Activated CD4-positive, alpha-beta T cell treated with anti-CD3 and anti-CD28 coated beads for 36 hours (primary cell): ENCODE measurements at regions not wholly inside any gene's neighbourhood (a gene's known extent, or its start where the extent isn't known, plus 50 kb on each side); places are given as distances from the start of the nearest gene placed in this dataset.

Experiments
- ATAC-seq: fragments of 200-7000 bp; cut with Tn5 transposase; one replicate; pipeline ENCODE4 v1.10.0; 2021; ENCODE audit warnings: mild to moderate bottlenecking, moderate library complexity
- CTCF ChIA-PET: fragments of 350-600 bp; sonication (Branson Sonifier 250); formaldehyde crosslinking; loops from one replicate; lab custom pipeline; 2021; ENCODE audit warnings: antibody characterized with exemption; lab: Charles Lee
- POLR2A ChIA-PET: fragments of 350-600 bp; sonication (Branson Sonifier 250); formaldehyde crosslinking; loops from one replicate; lab custom pipeline; 2021; ENCODE audit warnings: antibody characterized with exemption, inconsistent platforms; lab: Charles Lee
- DNase-seq: peaks from one replicate; pipeline ENCODE4 v3.0.0-alpha.2; 2020
- H3K27ac Mint-ChIP-seq: one replicate; pipeline ENCODE4 v1.8.0; 2021; ENCODE audit warnings: mixed read lengths
- H3K27me3 Mint-ChIP-seq: one replicate; pipeline ENCODE4 v1.8.0; 2021; ENCODE audit warnings: mixed read lengths
- H3K36me3 Mint-ChIP-seq: one replicate; pipeline ENCODE4 v1.8.0; 2021; ENCODE audit warnings: low read depth, mixed read lengths
- H3K4me1 Mint-ChIP-seq: one replicate; pipeline ENCODE4 v1.8.0; 2021; ENCODE audit warnings: mixed read lengths
- H3K4me3 Mint-ChIP-seq: one replicate; pipeline ENCODE4 v1.8.0; 2021; ENCODE audit warnings: mild to moderate bottlenecking, moderate library complexity, mixed read lengths
- H3K9me3 Mint-ChIP-seq: one replicate; pipeline ENCODE4 v1.8.0; 2021; ENCODE audit warnings: low read depth, mixed read lengths
- intact Hi-C, 2 experiments: fragments of 100-400 bp; cut with DNase I in 1 of 2; cut with micrococcal nuclease in 1 of 2; formaldehyde crosslinking; loops; one replicate each; pipeline versions ENCODE4 v1.14.2 to v1.15.1; 2022 to 2024; cut with DNase I, micrococcal nuclease

GRCh38 chr4:125486351-125486750 is 171.6 kb downstream of the FAT4 start:
- no peaks in the 10 kb centered on the region for H3K27me3 Mint-ChIP-seq
- POLR2A ChIA-PET, result interaction anchor here (0.6 kb wide), 1 partner anchor 59 kb away, joined by 4 read pairs; no protein-coding TSS in a partner anchor
- no peak overlapping the region for H3K4me3 Mint-ChIP-seq
- intact Hi-C loops, result no loop called here
- H3K4me1 Mint-ChIP-seq, result no peaks in the 10 kb centered on the region
- no peak overlapping the region for H3K27ac Mint-ChIP-seq
- no peaks in the 10 kb centered on the region for H3K36me3 Mint-ChIP-seq
- CTCF ChIA-PET, result no interaction called here
- peaks cover 1% of the 10 kb centered on the region for H3K9me3 Mint-ChIP-seq
- no peak for DNase-seq
- no peak for ATAC-seq

GRCh38 chr4:125489952-125490690 is 175.4 kb downstream of the FAT4 start:
- ChIA-PET CTCF (no interaction called here), POLR2A (no interaction called here)
- Mint-ChIP-seq H3K4me1 (no peaks in the 10 kb centered on the region), H3K36me3 (no peaks in the 10 kb centered on the region), H3K9me3 (no peaks in the 10 kb centered on the region), H3K27me3 (no peaks in the 10 kb centered on the region), H3K4me3 (no peak overlapping the region), H3K27ac (no peak overlapping the region)
- DNase-seq (no peak), ATAC-seq (no peak)
- intact Hi-C loops, result no loop called here

GRCh38 chr4:125492957-125493356 is 178.2 kb downstream of the FAT4 start:
- ChIA-PET CTCF (no interaction called here), POLR2A (no interaction called here)
- Mint-ChIP-seq H3K27ac (no peak overlapping the region), H3K4me3 (no peak overlapping the region), H3K36me3 (no peaks in the 10 kb centered on the region), H3K9me3 (no peaks in the 10 kb centered on the region), H3K27me3 (no peaks in the 10 kb centered on the region), H3K4me1 (no peaks in the 10 kb centered on the region)
- ATAC-seq (no peak), DNase-seq (no peak)
- intact Hi-C loops, result no loop called here

GRCh38 chr4:125497861-125498260 is 183.1 kb downstream of the FAT4 start:
- CTCF ChIA-PET, result no interaction called here
- H3K9me3 Mint-ChIP-seq, result peaks cover 9% of the 10 kb centered on the region
- intact Hi-C loops, result no loop called here

GRCh38 chr4:125498981-125499380 is 184.2 kb downstream of the FAT4 start:
- Mint-ChIP-seq H3K4me3 (no peak overlapping the region), H3K4me1 (no peaks in the 10 kb centered on the region), H3K27me3 (no peaks in the 10 kb centered on the region), H3K36me3 (no peaks in the 10 kb centered on the region), H3K9me3 (peaks cover 12% of the 10 kb centered on the region), H3K27ac (no peak overlapping the region)
- ATAC-seq, result no peak
- CTCF ChIA-PET, result no interaction called here
- POLR2A ChIA-PET, result no interaction called here
- intact Hi-C loops, result no loop called here
- DNase-seq, result no peak

More at GRCh38 chr4:125497861-125498260, 183.1 kb downstream of the FAT4 start:
- Mint-ChIP-seq H3K27ac (no peak overlapping the region), H3K27me3 (no peaks in the 10 kb centered on the region), H3K36me3 (no peaks in the 10 kb centered on the region), H3K4me3 (no peak overlapping the region), H3K4me1 (no peaks in the 10 kb centered on the region)
- POLR2A ChIA-PET, result no interaction called here
- DNase-seq, result no peak
- no peak for ATAC-seq

- no peak overlapping the region for H3K4me3 Mint-ChIP-seq
- intact Hi-C loops, result no loop called here
- no peaks in the 10 kb centered on the region for H3K27me3 Mint-ChIP-seq
- ATAC-seq (no peak), DNase-seq (no peak)
- H3K4me1 Mint-ChIP-seq, result no peaks in the 10 kb centered on the region
- H3K36me3 Mint-ChIP-seq, result no peaks in the 10 kb centered on the region
- peaks cover 14% of the 10 kb centered on the region for H3K9me3 Mint-ChIP-seq
- H3K27ac Mint-ChIP-seq, result no peak overlapping the region
- ChIA-PET CTCF (no interaction called here), POLR2A (no interaction called here)
Measured at GRCh38 chr4:125501090-125501489, 186.3 kb downstream of the FAT4 start.

- CTCF ChIA-PET, result no interaction called here
- intact Hi-C loops, result no loop called here
- ATAC-seq, result no peak
- Mint-ChIP-seq H3K4me3 (no peak overlapping the region), H3K4me1 (no peaks in the 10 kb centered on the region), H3K9me3 (peaks cover 14% of the 10 kb centered on the region), H3K27me3 (no peaks in the 10 kb centered on the region), H3K27ac (no peak overlapping the region), H3K36me3 (no peaks in the 10 kb centered on the region)
- POLR2A ChIA-PET, result no interaction called here
- DNase-seq, result no peak
Measured at GRCh38 chr4:125501568-125501967, 186.8 kb downstream of the FAT4 start.

GRCh38 chr4:125505621-125506020 is 190.9 kb downstream of the FAT4 start:
- no peak for DNase-seq
- ChIA-PET POLR2A (no interaction called here), CTCF (no interaction called here)
- no peaks in the 10 kb centered on the region for H3K27me3 Mint-ChIP-seq
- intact Hi-C loops, result no loop called here
- H3K4me3 Mint-ChIP-seq, result no peak overlapping the region
- no peaks in the 10 kb centered on the region for H3K36me3 Mint-ChIP-seq
- H3K9me3 Mint-ChIP-seq, result peaks cover 15% of the 10 kb centered on the region
- no peak for ATAC-seq
- H3K4me1 Mint-ChIP-seq, result no peaks in the 10 kb centered on the region
- no peak overlapping the region for H3K27ac Mint-ChIP-seq

- intact Hi-C loops, result no loop called here
- Mint-ChIP-seq H3K4me3 (no peak overlapping the region), H3K36me3 (no peaks in the 10 kb centered on the region), H3K9me3 (peaks cover 9% of the 10 kb centered on the region), H3K4me1 (no peaks in the 10 kb centered on the region), H3K27me3 (no peaks in the 10 kb centered on the region), H3K27ac (no peak overlapping the region)
- DNase-seq (no peak), ATAC-seq (no peak)
- CTCF ChIA-PET, result no interaction called here
- POLR2A ChIA-PET, result no interaction called here
Measured at GRCh38 chr4:125507141-125507540, 192.4 kb downstream of the FAT4 start.

GRCh38 chr4:125511715-125512114 is 197.0 kb downstream of the FAT4 start:
- H3K27ac Mint-ChIP-seq, result no peak overlapping the region
- intact Hi-C loops, result no loop called here
- ChIA-PET POLR2A (no interaction called here), CTCF (no interaction called here)
- H3K36me3 Mint-ChIP-seq, result no peaks in the 10 kb centered on the region
- DNase-seq (no peak), ATAC-seq (no peak)
- H3K4me1 Mint-ChIP-seq, result no peaks in the 10 kb centered on the region
- peaks cover 9% of the 10 kb centered on the region for H3K9me3 Mint-ChIP-seq
- H3K4me3 Mint-ChIP-seq, result no peak overlapping the region
- no peaks in the 10 kb centered on the region for H3K27me3 Mint-ChIP-seq

- POLR2A ChIA-PET, result no interaction called here
- no peaks in the 10 kb centered on the region for H3K4me1 Mint-ChIP-seq
- H3K36me3 Mint-ChIP-seq, result no peaks in the 10 kb centered on the region
- CTCF ChIA-PET, result no interaction called here
- DNase-seq, result no peak
- ATAC-seq, result no peak
- H3K9me3 Mint-ChIP-seq, result peaks cover 10% of the 10 kb centered on the region
- H3K4me3 Mint-ChIP-seq, result no peak overlapping the region
- H3K27ac Mint-ChIP-seq, result no peak overlapping the region
- intact Hi-C loops, result no loop called here
- no peaks in the 10 kb centered on the region for H3K27me3 Mint-ChIP-seq
Measured at GRCh38 chr4:125515016-125515415, 200.3 kb downstream of the FAT4 start.

- POLR2A ChIA-PET, result no interaction called here
- no peaks in the 10 kb centered on the region for H3K27me3 Mint-ChIP-seq
- no peak for DNase-seq
- intact Hi-C loops, result no loop called here
- H3K9me3 Mint-ChIP-seq, result peaks cover 6% of the 10 kb centered on the region
- no peaks in the 10 kb centered on the region for H3K36me3 Mint-ChIP-seq
- no peak overlapping the region for H3K4me3 Mint-ChIP-seq
- ATAC-seq, result no peak
- no peaks in the 10 kb centered on the region for H3K4me1 Mint-ChIP-seq
- CTCF ChIA-PET, result no interaction called here
- H3K27ac Mint-ChIP-seq, result no peak overlapping the region
Measured at GRCh38 chr4:125517831-125518230, 203.1 kb downstream of the FAT4 start.
